H9 (cell line): ENCODE measurements at regions not wholly inside any gene's neighbourhood (a gene's known extent, or its start where the extent isn't known, plus 50 kb on each side); places are given as distances from the start of the nearest gene placed in this dataset.

Source experiments
- DNase-seq: peaks from one replicate; pipeline ENCODE4 v3.0.0-alpha.2; 2017
- H2AFZ ChIP-seq: one replicate; pipeline ENCODE4 v1.6.1; 2013; ENCODE audit warnings: mild to moderate bottlenecking, low read length, control low read depth, moderate library complexity
- H2AK5ac ChIP-seq: 2 replicates; pipeline ENCODE4 v1.6.1; 2013; ENCODE audit warnings: low read length, control low read depth, mixed read lengths; ENCODE audit not compliant: insufficient read length
- H2BK120ac ChIP-seq: one replicate; pipeline ENCODE4 v1.6.1; 2013; ENCODE audit warnings: low read depth, mild to moderate bottlenecking, low read length, control low read depth, inconsistent platforms; ENCODE audit not compliant: poor library complexity, severe bottlenecking
- H2BK12ac ChIP-seq: 2 replicates; pipeline ENCODE4 v1.6.1; 2013; ENCODE audit warnings: low read length, control low read depth, mixed read lengths, low read depth; ENCODE audit not compliant: insufficient read length
- H2BK15ac ChIP-seq: 2 replicates; pipeline ENCODE4 v1.6.1; 2013; ENCODE audit warnings: low read depth, low read length, control low read depth
- H2BK20ac ChIP-seq: one replicate; pipeline ENCODE4 v1.6.1; 2013; ENCODE audit warnings: low read depth, mild to moderate bottlenecking, low read length, control low read depth, inconsistent platforms; ENCODE audit not compliant: poor library complexity, severe bottlenecking
- H2BK5ac ChIP-seq: 2 replicates; pipeline ENCODE4 v1.6.1; 2013; ENCODE audit warnings: low read length, control low read depth, mixed read lengths; ENCODE audit not compliant: insufficient read length
- H3K14ac ChIP-seq: 2 replicates; pipeline ENCODE4 v1.6.1; 2013; ENCODE audit warnings: low read length, control low read depth; ENCODE audit not compliant: insufficient read depth
- H3K18ac ChIP-seq: 2 replicates; pipeline ENCODE4 v1.6.1; 2013; ENCODE audit warnings: low read depth, mild to moderate bottlenecking, mixed read lengths, low read length, control low read depth; ENCODE audit not compliant: insufficient read length
- H3K23ac ChIP-seq: 2 replicates; pipeline ENCODE4 v1.6.1; 2013; ENCODE audit warnings: low read length, control low read depth, mixed read lengths, low read depth; ENCODE audit not compliant: insufficient read length
- H3K23me2 ChIP-seq: 2 replicates; pipeline ENCODE4 v1.6.1; 2013; ENCODE audit warnings: low read depth, mild to moderate bottlenecking, mixed read lengths, low read length, control low read depth; ENCODE audit not compliant: insufficient read length, poor library complexity, severe bottlenecking
- H3K27ac ChIP-seq: 2 replicates; pipeline ENCODE4 v1.5.1; 2013; ENCODE audit warnings: low read length, control low read depth, mixed read lengths, low read depth; ENCODE audit not compliant: insufficient read length
- H3K27me3 ChIP-seq: 2 replicates; pipeline ENCODE4 v1.6.1; 2013; ENCODE audit warnings: low read length, control low read depth, inconsistent platforms; ENCODE audit not compliant: insufficient read depth
- H3K4ac ChIP-seq: 2 replicates; pipeline ENCODE4 v1.6.1; 2013; ENCODE audit warnings: low read depth, mild to moderate bottlenecking, control low read depth, inconsistent platforms, low read length, moderate library complexity
- H3K4me1 ChIP-seq: 2 replicates; pipeline ENCODE4 v1.6.1; 2013; ENCODE audit warnings: low read length, control low read depth, inconsistent platforms; ENCODE audit not compliant: insufficient read depth
- H3K4me2 ChIP-seq: 2 replicates; pipeline ENCODE4 v1.6.1; 2013; ENCODE audit warnings: low read length, control low read depth, mixed read lengths; ENCODE audit not compliant: insufficient read length, insufficient read depth
- H3K56ac ChIP-seq: 2 replicates; pipeline ENCODE4 v1.6.1; 2013; ENCODE audit warnings: low read depth, mild to moderate bottlenecking, mixed read lengths, low read length, control low read depth; ENCODE audit not compliant: insufficient read length
- H3K79me1 ChIP-seq: 2 replicates; pipeline ENCODE4 v1.6.1; 2013; ENCODE audit warnings: low read depth, mild to moderate bottlenecking, moderate library complexity, low read length, control low read depth, inconsistent platforms; ENCODE audit not compliant: insufficient read depth, poor library complexity, severe bottlenecking
- H3K79me2 ChIP-seq: 2 replicates; pipeline ENCODE4 v1.6.1; 2013; ENCODE audit warnings: low read length, control low read depth, inconsistent platforms; ENCODE audit not compliant: insufficient read depth
- H3K9ac ChIP-seq: 2 replicates; pipeline ENCODE4 v1.6.1; 2013; ENCODE audit warnings: low read length, control low read depth, mixed read lengths; ENCODE audit not compliant: insufficient read length; ENCODE audit errors: extremely low read depth
- H3K9me3 ChIP-seq: one replicate; pipeline ENCODE4 v1.6.1; 2013; ENCODE audit warnings: low read depth, low read length, inconsistent platforms; ENCODE audit not compliant: control insufficient read depth
- H3T11ph ChIP-seq: one replicate; pipeline ENCODE4 v1.6.1; 2013; ENCODE audit warnings: mild to moderate bottlenecking, low read length, control low read depth, inconsistent platforms
- H4K20me1 ChIP-seq: one replicate; pipeline ENCODE4 v1.6.1; 2013; ENCODE audit not compliant: control insufficient read depth, insufficient read length, insufficient read depth
- H4K5ac ChIP-seq: 2 replicates; pipeline ENCODE4 v1.6.1; 2013; ENCODE audit warnings: low read depth, mild to moderate bottlenecking, mixed read lengths, low read length, control low read depth; ENCODE audit not compliant: insufficient read length
- H4K8ac ChIP-seq: replicated peaks from 2 replicates; pipeline ENCODE4 v1.6.1; 2013; ENCODE audit warnings: low read length, control low read depth, mixed read lengths, low read depth; ENCODE audit not compliant: insufficient read length
- H4K91ac ChIP-seq: 2 replicates; pipeline ENCODE4 v1.6.1; 2013; ENCODE audit warnings: low read depth, mild to moderate bottlenecking, moderate library complexity, mixed read lengths, low read length, control low read depth; ENCODE audit not compliant: insufficient read length
- H3K27ac Mint-ChIP-seq, 3 experiments: 2 replicates in 2 of 3; 3 replicates in 1 of 3; pipeline ENCODE4 v1.8.0; 2020 to 2021; ENCODE audit warnings: mixed read lengths in 3 of 3, mild to moderate bottlenecking in 1 of 3, moderate library complexity in 1 of 3
- H3K27me3 Mint-ChIP-seq: 2 replicates; pipeline ENCODE4 v1.8.0; 2021; ENCODE audit warnings: low read depth, mild to moderate bottlenecking, moderate library complexity, mixed read lengths
- H3K36me3 Mint-ChIP-seq, 3 experiments: 2 replicates in 2 of 3; 3 replicates in 1 of 3; pipeline ENCODE4 v1.8.0; 2020 to 2021; ENCODE audit warnings: low read depth in 3 of 3, mixed read lengths in 3 of 3; ENCODE audit not compliant: insufficient read depth in 1 of 3
- H3K4me1 Mint-ChIP-seq, 2 experiments: 2 replicates each; pipeline ENCODE4 v1.8.0; 2020; ENCODE audit warnings: mixed read lengths in 2 of 2
- H3K4me3 Mint-ChIP-seq, 2 experiments: 2 replicates in 1 of 2; 3 replicates in 1 of 2; pipeline ENCODE4 v1.8.0; 2020 to 2021; ENCODE audit warnings: mild to moderate bottlenecking in 2 of 2, mixed read lengths in 2 of 2, moderate library complexity in 1 of 2
- H3K9me3 Mint-ChIP-seq, 2 experiments: 2 replicates in 1 of 2; 3 replicates in 1 of 2; pipeline ENCODE4 v1.8.0; 2020; ENCODE audit warnings: mild to moderate bottlenecking in 2 of 2, mixed read lengths in 2 of 2, moderate library complexity in 1 of 2
- WGBS: extraction: QIAGEN DNeasy Blood & Tissue Kit; methylation state at CpG from one replicate; pipeline ENCODE4 v1.1.7; 2013; ENCODE audit warnings: missing lambda C conversion rate, low lambda C conversion rate, mixed read lengths; ENCODE audit not compliant: insufficient read length; ENCODE audit errors: extremely low coverage; 5-methylcytosine and 5-hydroxymethylcytosine counted together
- TF ChIP-seq, protein P1 (sequence below): fragments of 200-600 bp; sonication (generic); conservative IDR thresholded peaks from 3 replicates; pipeline ENCODE4 v1.8.0; 2021; ENCODE audit warnings: antibody characterized with exemption, mild to moderate bottlenecking

- Histone ChIP-seq H4K5ac (no peak overlapping the region), H2BK5ac (no peak overlapping the region), H2BK20ac (no peak overlapping the region), H2BK15ac (no peak overlapping the region), H3K27me3 (no peaks in the 10 kb centered on the region), H3T11ph (no peak overlapping the region), H3K79me1 (no peaks in the 10 kb centered on the region), H3K23me2 (no peaks in the 10 kb centered on the region), H3K14ac (no peak overlapping the region), H4K20me1 (no peaks in the 10 kb centered on the region), H3K9me3 (no peaks in the 10 kb centered on the region), H2BK12ac (no peak overlapping the region), H2AFZ (no peak overlapping the region), H3K4me2 (no peak overlapping the region), H3K56ac (no peak overlapping the region), H3K27ac (no peak overlapping the region), H4K91ac (no peak overlapping the region), H3K18ac (no peak overlapping the region), H3K23ac (no peak overlapping the region), H2AK5ac (no peak overlapping the region), H4K8ac (no peak overlapping the region), H3K9ac (no peak overlapping the region), H3K4ac (no peak overlapping the region), H3K4me1 (no peaks in the 10 kb centered on the region), H2BK120ac (no peak overlapping the region), H3K79me2 (no peaks in the 10 kb centered on the region)
- TF ChIP-seq, protein P1, sequence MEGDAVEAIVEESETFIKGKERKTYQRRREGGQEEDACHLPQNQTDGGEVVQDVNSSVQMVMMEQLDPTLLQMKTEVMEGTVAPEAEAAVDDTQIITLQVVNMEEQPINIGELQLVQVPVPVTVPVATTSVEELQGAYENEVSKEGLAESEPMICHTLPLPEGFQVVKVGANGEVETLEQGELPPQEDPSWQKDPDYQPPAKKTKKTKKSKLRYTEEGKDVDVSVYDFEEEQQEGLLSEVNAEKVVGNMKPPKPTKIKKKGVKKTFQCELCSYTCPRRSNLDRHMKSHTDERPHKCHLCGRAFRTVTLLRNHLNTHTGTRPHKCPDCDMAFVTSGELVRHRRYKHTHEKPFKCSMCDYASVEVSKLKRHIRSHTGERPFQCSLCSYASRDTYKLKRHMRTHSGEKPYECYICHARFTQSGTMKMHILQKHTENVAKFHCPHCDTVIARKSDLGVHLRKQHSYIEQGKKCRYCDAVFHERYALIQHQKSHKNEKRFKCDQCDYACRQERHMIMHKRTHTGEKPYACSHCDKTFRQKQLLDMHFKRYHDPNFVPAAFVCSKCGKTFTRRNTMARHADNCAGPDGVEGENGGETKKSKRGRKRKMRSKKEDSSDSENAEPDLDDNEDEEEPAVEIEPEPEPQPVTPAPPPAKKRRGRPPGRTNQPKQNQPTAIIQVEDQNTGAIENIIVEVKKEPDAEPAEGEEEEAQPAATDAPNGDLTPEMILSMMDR: no peak
- Mint-ChIP-seq H3K9me3 (peaks cover 12 to 16% of the 10 kb centered on the region in 2 experiments; a peak in 4 of 5 replicates), H3K27me3 (peaks cover 6% of the 10 kb centered on the region), H3K27ac (peak overlapping the region in 1 of 3 experiments; percentile 65; a peak in 2 of 7 replicates), H3K36me3 (peaks cover 0 to 7% (median 2%) of the 10 kb centered on the region in 3 experiments; a peak in 4 of 7 replicates), H3K4me1 (no peaks in the 10 kb centered on the region), H3K4me3 (no peak overlapping the region)
- no CpG with 5 or more reads among the region's 10 CpGs for WGBS
- DNase-seq: no peak
These were observed 67.5 kb upstream of the C14orf180 start for GRCh38 chr14:104512061-104512460.
